Right atrium auricular region (tissue), 2 donors: ENCODE measurements at regions not wholly inside any gene's neighbourhood (a gene's known extent, or its start where the extent isn't known, plus 50 kb on each side); places are given as distances from the start of the nearest gene placed in this dataset.

ENCODE experiments used
- DNase-seq: peaks from one replicate; pipeline ENCODE4 v3.0.0-alpha.2; 2019; ENCODE audit warnings: low spot score
- H3K27ac ChIP-seq, 2 donors: fragments of 200-600 bp; sonication (generic); 1 replicate in 1 of 2; 2 replicates in 1 of 2; pipeline ENCODE4 v1.5.1; 2016 to 2019
- H3K27me3 ChIP-seq, 2 donors: fragments of 200-600 bp; sonication (generic); one replicate each; pipeline versions ENCODE4 v1.5.1 to v1.6.0; 2017 to 2019
- H3K36me3 ChIP-seq: fragments of 200-600 bp; sonication (generic); one replicate; pipeline ENCODE4 v1.5.1; 2016
- H3K4me1 ChIP-seq, 2 donors: fragments of 200-600 bp; sonication (generic); one replicate each; pipeline versions ENCODE4 v1.5.1 to v1.6.0; 2017 to 2019
- H3K4me3 ChIP-seq, 2 donors: fragments of 200-600 bp; sonication (generic); 1 replicate in 1 of 2; 2 replicates in 1 of 2; pipeline ENCODE4 v1.5.1; 2017 to 2019; ENCODE audit warnings: mild to moderate bottlenecking in 1 of 2, moderate library complexity in 1 of 2
- H3K9me3 ChIP-seq, 2 donors: fragments of 200-600 bp; sonication (generic); one replicate each; pipeline ENCODE4 v1.5.1; 2019
- CTCF ChIP-seq, 2 donors: fragments of 200-600 bp; sonication (generic); IDR thresholded peaks; one replicate each; pipeline ENCODE4 v1.5.1; 2019; ENCODE audit warnings: antibody characterized with exemption in 2 of 2

- Histone ChIP-seq H3K4me1 (no peaks in the 10 kb centered on the region), H3K36me3 (no peaks in the 10 kb centered on the region), H3K27me3 (no peaks in the 10 kb centered on the region), H3K4me3 (no peak overlapping the region), H3K9me3 (peaks cover 0 to 8% of the 10 kb centered on the region in 2 donors), H3K27ac (no peak overlapping the region)
- no peak for DNase-seq
- TF ChIP-seq CTCF (IDR thresholded peaks at IDR 0.05): no peak
Measured at GRCh38 chr20:39124064-39124463, 161.9 kb downstream of the DHX35 start.

DNA sequence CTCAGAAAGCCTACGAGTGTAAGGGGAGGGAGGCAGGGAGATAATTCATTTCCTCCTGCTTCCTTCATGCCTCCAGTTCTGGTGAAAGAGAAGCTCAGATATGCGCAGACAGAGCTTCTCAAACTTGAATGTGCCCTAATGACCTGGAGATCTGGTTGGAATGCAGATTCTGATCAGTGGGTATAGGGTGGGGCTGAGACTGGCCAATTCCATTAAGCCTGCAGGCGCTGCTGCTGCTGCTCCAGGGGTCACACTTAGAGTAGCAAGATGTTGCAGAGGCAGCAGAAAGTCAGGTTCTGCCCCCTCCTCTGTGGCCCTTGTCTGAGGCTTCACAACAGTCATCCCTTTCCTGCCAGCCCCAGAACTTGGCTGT, 161.0 kb downstream of the DHX35 start:
- TF ChIP-seq CTCF (IDR thresholded peaks at IDR 0.05): no peak
- no peak for DNase-seq
- no peaks in the 10 kb centered on the region for H3K4me1 ChIP-seq
- H3K36me3 ChIP-seq: no peaks in the 10 kb centered on the region
- no peak overlapping the region for H3K4me3 ChIP-seq
- H3K27me3 ChIP-seq: no peaks in the 10 kb centered on the region
- H3K27ac ChIP-seq: no peak overlapping the region
- H3K9me3 ChIP-seq: peaks cover 0 to 8% of the 10 kb centered on the region in 2 donors

DNA sequence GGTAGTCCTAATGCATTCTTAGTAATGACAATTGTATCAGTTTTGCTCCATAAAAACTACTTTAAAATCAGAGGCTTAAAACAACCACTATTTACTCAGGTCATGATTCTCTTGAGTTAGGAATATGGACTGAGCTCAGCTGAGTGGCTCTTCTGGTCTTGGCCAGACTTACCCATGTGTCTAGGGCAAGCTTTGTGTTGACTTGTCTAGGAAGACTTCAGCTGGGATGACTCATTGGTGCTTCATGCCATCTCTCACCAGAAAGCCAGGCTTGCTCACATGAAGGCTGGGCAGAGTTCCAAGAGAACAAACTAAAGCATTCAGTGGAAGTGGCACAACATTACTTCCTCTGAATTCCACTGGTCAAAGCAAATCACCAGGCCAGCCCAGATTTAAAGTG, 155.3 kb downstream of the DHX35 start:
- no peaks in the 10 kb centered on the region for H3K27me3 ChIP-seq
- H3K4me3 ChIP-seq: no peak overlapping the region
- TF ChIP-seq CTCF (IDR thresholded peaks at IDR 0.05): no peak
- H3K27ac ChIP-seq: no peak overlapping the region
- peaks cover 0 to 13% of the 10 kb centered on the region in 2 donors for H3K9me3 ChIP-seq
- no peaks in the 10 kb centered on the region for H3K36me3 ChIP-seq
- no peak for DNase-seq
- H3K4me1 ChIP-seq: no peaks in the 10 kb centered on the region

DNA sequence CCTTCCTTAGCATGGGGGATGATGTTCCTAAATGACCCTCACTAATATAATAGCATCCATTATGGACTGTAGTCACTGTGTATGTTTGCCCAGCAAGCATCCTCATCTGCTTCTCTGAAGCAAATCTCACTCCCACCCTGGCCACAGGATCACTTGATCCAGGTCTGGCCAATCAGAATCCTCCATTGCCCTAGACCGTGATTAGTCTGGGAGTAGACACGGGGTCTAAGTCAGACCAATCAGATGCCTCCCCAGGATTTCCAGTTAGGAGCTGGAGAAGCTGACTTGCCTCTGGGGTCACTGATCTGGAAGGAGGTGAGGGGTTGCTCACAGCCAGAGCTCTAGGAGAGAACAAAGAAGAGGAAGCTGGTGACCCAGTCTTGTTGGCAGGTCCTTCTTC, 153.9 kb downstream of the DHX35 start:
- no peak overlapping the region for H3K4me3 ChIP-seq
- no peak overlapping the region for H3K27ac ChIP-seq
- H3K9me3 ChIP-seq: peaks cover 0 to 13% of the 10 kb centered on the region in 2 donors
- no peaks in the 10 kb centered on the region for H3K4me1 ChIP-seq
- H3K36me3 ChIP-seq: no peaks in the 10 kb centered on the region
- H3K27me3 ChIP-seq: no peaks in the 10 kb centered on the region
- TF ChIP-seq CTCF (IDR thresholded peaks at IDR 0.05): no peak
- DNase-seq: no peak

- TF ChIP-seq CTCF (IDR thresholded peaks at IDR 0.05): peak; percentile 33 to 75
- H3K27ac ChIP-seq: no peak overlapping the region
- H3K27me3 ChIP-seq: no peaks in the 10 kb centered on the region
- no peaks in the 10 kb centered on the region for H3K4me1 ChIP-seq
- H3K9me3 ChIP-seq: peaks cover 0 to 11% of the 10 kb centered on the region in 2 donors
- H3K36me3 ChIP-seq: no peaks in the 10 kb centered on the region
- DNase-seq: no peak
- no peak overlapping the region for H3K4me3 ChIP-seq
Measured at GRCh38 chr20:39112178-39112743, 150.1 kb downstream of the DHX35 start.
